HepG2 (cell line): ENCODE measurements at regions not wholly inside any gene's neighbourhood (a gene's known extent, or its start where the extent isn't known, plus 50 kb on each side); places are given as distances from the start of the nearest gene placed in this dataset.

ENCODE experiments used
- ATAC-seq: fragments of 200-7000 bp; cut with Tn5 transposase; 3 replicates; pipeline ENCODE4 v1.9.1; 2020; ENCODE audit warnings: mild to moderate bottlenecking, moderate library complexity
- BruUV-seq: library from RNA; stranded (reverse); fragments of 400-500 nt; replicated peaks from 2 replicates; lab custom pipeline; 2021; lab: Mats Ljungman, UMichigan
- CTCF ChIA-PET: fragments of 300-600 bp; formaldehyde crosslinking; extraction: SDS; loops from one replicate; lab custom pipeline; 2021; ENCODE audit warnings: low total read pairs, inconsistent platforms, low intra/inter-chr PET ratio; lab: Yijun Ruan, JAX
- POLR2A ChIA-PET: fragments of 350-600 bp; sonication (Branson Sonifier 250); formaldehyde crosslinking; loops from one replicate; lab custom pipeline; 2020; ENCODE audit warnings: antibody characterized with exemption, inconsistent platforms; lab: Yijun Ruan, JAX
- DNase-seq: peaks from one replicate; pipeline ENCODE4 v3.0.0-alpha.2; 2015; ENCODE audit warnings: low spot score
- FAIRE-seq: peaks from 3 replicates; lab custom pipeline; 2011; peaks lifted over from hg19 to GRCh38; lab: Jason Lieb, UNC
- H2AFZ ChIP-seq: one replicate; pipeline ENCODE4 v1.6.1; 2011; ENCODE audit warnings: low read length, inconsistent platforms
- H3K27ac ChIP-seq: fragments of 300-600 bp; 3 replicates; pipeline ENCODE4 v1.8.0; 2011; ENCODE audit warnings: mixed run types, mild to moderate bottlenecking, mixed read lengths, low read length, inconsistent platforms; ENCODE audit not compliant: insufficient read depth; ENCODE audit errors: extremely low read length
- H3K27me3 ChIP-seq, 2 experiments: fragments of 200-600 bp in 1 of 2; 2 replicates in 1 of 2; 3 replicates in 1 of 2; pipeline versions ENCODE4 v1.6.0 to v1.8.0; 2011; ENCODE audit warnings: low read length in 2 of 2, mild to moderate bottlenecking in 2 of 2, moderate library complexity in 2 of 2, inconsistent platforms in 1 of 2; ENCODE audit not compliant: insufficient read depth in 2 of 2, control insufficient read depth in 1 of 2
- H3K36me3 ChIP-seq, 2 experiments: fragments of 200-600 bp in 1 of 2; replicated peaks in 1 of 2; 2 replicates in 1 of 2; 3 replicates in 1 of 2; pipeline versions ENCODE4 v1.5.1 to v1.8.0; 2011; ENCODE audit warnings: low read length in 2 of 2, inconsistent platforms in 1 of 2; ENCODE audit not compliant: insufficient read depth in 2 of 2, control insufficient read depth in 1 of 2
- H3K4me1 ChIP-seq: 2 replicates; pipeline ENCODE4 v1.5.1; 2012; ENCODE audit warnings: low read length, inconsistent platforms; ENCODE audit not compliant: insufficient read depth
- H3K4me2 ChIP-seq: 2 replicates; pipeline ENCODE4 v1.6.0; 2011; ENCODE audit warnings: low read depth, low read length, inconsistent platforms
- H3K4me3 ChIP-seq, 3 experiments: fragments of 200-600 bp in 1 of 3; sonication (generic), shearing (Covaris generic) in 1 of 3; replicated peaks in 1 of 3; 2 replicates each; pipeline ENCODE4 v1.5.1; 2011 to 2016; ENCODE audit warnings: low read length in 3 of 3, inconsistent platforms in 2 of 3, low read depth in 2 of 3, mild to moderate bottlenecking in 2 of 3, control low read depth in 1 of 3, mixed read lengths in 1 of 3; ENCODE audit not compliant: insufficient read depth in 1 of 3
- H3K79me2 ChIP-seq: one replicate; pipeline ENCODE4 v1.6.1; 2011; ENCODE audit warnings: low read length, inconsistent platforms; ENCODE audit not compliant: insufficient read depth
- H3K9ac ChIP-seq: 2 replicates; pipeline ENCODE4 v1.6.0; 2011; ENCODE audit warnings: mild to moderate bottlenecking, low read depth, low read length, inconsistent platforms; ENCODE audit not compliant: insufficient read depth
- H3K9me3 ChIP-seq: 2 replicates; pipeline ENCODE4 v1.5.1; 2012; ENCODE audit warnings: mild to moderate bottlenecking, low read length
- H4K20me1 ChIP-seq: 2 replicates; pipeline ENCODE4 v1.6.0; 2011; ENCODE audit warnings: inconsistent platforms, mild to moderate bottlenecking, low read length, moderate library complexity; ENCODE audit not compliant: insufficient read depth
- AHDC1 ChIP-seq: sonication (generic); formaldehyde crosslinking; IDR thresholded peaks from 2 replicates; pipeline ENCODE4 v1.5.1; 2020; ENCODE audit warnings: mild to moderate bottlenecking, missing genetic modification reagents, borderline replicate concordance
- GATAD1 ChIP-seq: IDR thresholded peaks from 2 replicates; pipeline ENCODE4 v1.6.1; 2016; ENCODE audit warnings: missing genetic modification reagents, missing compliant biosample characterization
- GPN1 ChIP-seq: sonication (generic); formaldehyde crosslinking; IDR thresholded peaks from 2 replicates; pipeline ENCODE4 v1.5.1; 2020; ENCODE audit warnings: missing genetic modification reagents, borderline replicate concordance
- HDAC1 ChIP-seq: sonication (generic); formaldehyde crosslinking; IDR thresholded peaks from 2 replicates; pipeline ENCODE4 v1.5.1; 2020; ENCODE audit warnings: mild to moderate bottlenecking, missing genetic modification reagents
- MYNN ChIP-seq: sonication (generic); formaldehyde crosslinking; IDR thresholded peaks from 2 replicates; pipeline ENCODE4 v1.4.0; 2020; ENCODE audit warnings: mild to moderate bottlenecking, low read depth, missing genetic modification reagents
- NR2F1 ChIP-seq, 2 experiments: fragments of 450-650 bp in 1 of 2; formaldehyde crosslinking in 1 of 2; IDR thresholded peaks; 2 replicates each; pipeline versions ENCODE4 v1.5.0 to v1.6.1; 2016 to 2020; ENCODE audit warnings: mild to moderate bottlenecking in 1 of 2, missing compliant biosample characterization in 1 of 2, missing genetic modification reagents in 1 of 2, moderate library complexity in 1 of 2
- RFXANK ChIP-seq: IDR thresholded peaks from 2 replicates; pipeline ENCODE4 v1.6.1; 2016
- RXRA ChIP-seq: sonication (generic); formaldehyde crosslinking; IDR thresholded peaks from 2 replicates; pipeline ENCODE4 v1.5.1; 2020; ENCODE audit warnings: missing genetic modification reagents
- RXRB ChIP-seq: IDR thresholded peaks from 2 replicates; pipeline ENCODE4 v1.6.1; 2016; ENCODE audit warnings: borderline replicate concordance, missing genetic modification reagents, missing compliant biosample characterization
- SUZ12 ChIP-seq: fragments of 150-350 bp; IDR thresholded peaks from 2 replicates; pipeline ENCODE4 v1.6.1; 2014; ENCODE audit warnings: low read depth, low read length
- ZBTB39 ChIP-seq: sonication (generic); formaldehyde crosslinking; IDR thresholded peaks from 2 replicates; pipeline ENCODE4 v1.5.0; 2020; ENCODE audit warnings: missing genetic modification reagents
- ZFP90 ChIP-seq: sonication (generic); formaldehyde crosslinking; IDR thresholded peaks from 2 replicates; pipeline ENCODE4 v1.8.0; 2022; ENCODE audit warnings: missing genetic modification reagents, mild to moderate bottlenecking, inconsistent platforms, borderline replicate concordance
- ZNF280D ChIP-seq: sonication (generic); formaldehyde crosslinking; IDR thresholded peaks from 2 replicates; pipeline ENCODE4 v1.5.1; 2020; ENCODE audit warnings: mild to moderate bottlenecking, missing genetic modification reagents
- ZNF282 ChIP-seq: fragments of 450-650 bp; IDR thresholded peaks from 2 replicates; pipeline ENCODE4 v1.6.1; 2018; ENCODE audit not compliant: partially characterized antibody
- ZNF460 ChIP-seq: sonication (generic); formaldehyde crosslinking; IDR thresholded peaks from 2 replicates; pipeline ENCODE4 v1.5.1; 2020; ENCODE audit warnings: missing genetic modification reagents, mild to moderate bottlenecking, borderline replicate concordance
- in situ Hi-C: cut with HindIII; loops from 2 replicates; pipeline ENCODE4 v1.10.0; 2017; ENCODE audit warnings: low pct_unique_long_range_greater_than_20kb; ENCODE audit not compliant: extremely low pct_ligation_motif_present
- intact Hi-C: fragments of 100-400 bp; cut with micrococcal nuclease; formaldehyde crosslinking; loops from one replicate; pipeline ENCODE4 v1.10.0; 2022; ENCODE audit not compliant: unreplicated experiment

GRCh38 chr5:118069452-118069851 lies 918.9 kb downstream of the DTWD2 start:
- Histone ChIP-seq H3K36me3 (no peaks in the 10 kb centered on the region), H3K4me2 (no peak overlapping the region), H3K27me3 (no peaks in the 10 kb centered on the region), H3K9me3 (no peaks in the 10 kb centered on the region), H4K20me1 (no peaks in the 10 kb centered on the region), H3K27ac (no peak overlapping the region), H2AFZ (no peak overlapping the region), H3K4me1 (no peaks in the 10 kb centered on the region), H3K9ac (no peak overlapping the region), H3K4me3 (no peak overlapping the region), H3K79me2 (no peaks in the 10 kb centered on the region)
- CTCF ChIA-PET, result no interaction called here
- intact Hi-C loops, result no loop called here
- DNase-seq (no peak), FAIRE-seq (no peak), ATAC-seq (no peak)
- BruUV-seq, result no TSS peak
- POLR2A ChIA-PET, result no interaction called here
- in situ Hi-C loops, result no loop called here
- TF ChIP-seq ZBTB39 (CRISPR knock-in tag) (no peak), GATAD1 (CRISPR knock-in tag) (no peak), RXRA (CRISPR knock-in tag) (no peak), RFXANK (CRISPR knock-in tag) (no peak), SUZ12 (no peak), MYNN (CRISPR knock-in tag) (no peak), HDAC1 (CRISPR knock-in tag) (no peak), GPN1 (CRISPR knock-in tag) (no peak), ZNF460 (no peak), ZNF280D (no peak), AHDC1 (CRISPR knock-in tag) (no peak), ZNF282 (no peak), RXRB (CRISPR knock-in tag) (no peak), ZFP90 (CRISPR knock-in tag) (no peak), NR2F1 (CRISPR knock-in tag; IDR thresholded peaks at IDR 0.05) (no peak)
